ENCODE measurements at regions not wholly inside any gene's neighbourhood (a gene's known extent, or its start where the extent isn't known, plus 50 kb on each side); places are given as distances from the start of the nearest gene placed in this dataset.
"Not testable (repeated sequence)": the region's sequence is repeated elsewhere in the genome, so short reads cannot be mapped to it uniquely, and the experiment has no call there.

- Histone ChIP-seq H3K27me3 (ENCODE audit: control insufficient read depth, insufficient read depth, low read length, poor library complexity, severe bottlenecking) (no peaks in the 10 kb centered on the region), H3K4me1 (ENCODE audit: control insufficient read depth, insufficient read depth, low read length) (peaks cover 16% of the 10 kb centered on the region), H3K4me3 (ENCODE audit: low read length) (no peak overlapping the region), H3K9ac (ENCODE audit: extremely low read depth, low read length, poor library complexity, severe bottlenecking) (no peak overlapping the region), H3K9me3 (ENCODE audit: control insufficient read depth, low read length) (peaks cover 31% of the 10 kb centered on the region), H3K36me3 (ENCODE audit: control insufficient read depth, insufficient read depth, low read length) (no peaks in the 10 kb centered on the region), H3K27ac (ENCODE audit: low read depth, low read length) (no peak overlapping the region)
- no peak for DNase-seq
- H3K27me3 Mint-ChIP-seq (ENCODE audit: insufficient read depth): no peaks in the 10 kb centered on the region
- peak overlapping the region; percentile 37 for H3K27ac Mint-ChIP-seq
- 66 to 70% methylated on average over 9 to 14 of the region's 14 CpGs for WGBS, 2 experiments (ENCODE audit: insufficient coverage in 1 of 2, insufficient read length in 1 of 2)
- H3K4me3 Mint-ChIP-seq: no peak overlapping the region
- H3K9me3 Mint-ChIP-seq: peaks cover 28% of the 10 kb centered on the region
- peaks cover 13% of the 10 kb centered on the region for H3K36me3 Mint-ChIP-seq (ENCODE audit: low read depth)
- peaks cover 37% of the 10 kb centered on the region for H3K4me1 Mint-ChIP-seq
- TF ChIP-seq CTCF (conservative IDR thresholded peaks at IDR 0.05): no peak
Observed at GRCh38 chr3:197363553-197364409, 65.4 kb upstream of the DLG1 start.

- no peak overlapping the region for H3K27ac ChIP-seq (ENCODE audit: low read depth, low read length)
- Mint-ChIP-seq H3K4me3 (no peak overlapping the region), H3K9me3 (peaks cover 33% of the 10 kb centered on the region), H3K27ac (no peak overlapping the region), H3K27me3 (ENCODE audit: insufficient read depth) (no peaks in the 10 kb centered on the region), H3K4me1 (peaks cover 23% of the 10 kb centered on the region), H3K36me3 (ENCODE audit: low read depth) (peaks cover 13% of the 10 kb centered on the region)
- no peak for DNase-seq
- H3K4me1 ChIP-seq (ENCODE audit: control insufficient read depth, insufficient read depth, low read length): peaks cover 9% of the 10 kb centered on the region
- no peak overlapping the region for H3K9ac ChIP-seq (ENCODE audit: extremely low read depth, low read length, poor library complexity, severe bottlenecking)
- no peaks in the 10 kb centered on the region for H3K27me3 ChIP-seq (ENCODE audit: control insufficient read depth, insufficient read depth, low read length, poor library complexity, severe bottlenecking)
- H3K9me3 ChIP-seq (ENCODE audit: control insufficient read depth, low read length): peaks cover 31% of the 10 kb centered on the region
- no peaks in the 10 kb centered on the region for H3K36me3 ChIP-seq (ENCODE audit: control insufficient read depth, insufficient read depth, low read length)
- WGBS, 2 experiments (ENCODE audit: insufficient coverage in 1 of 2, insufficient read length in 1 of 2): 89% methylated on average over 1 to 2 of the region's 2 CpGs
- TF ChIP-seq CTCF (conservative IDR thresholded peaks at IDR 0.05): no peak
- no peak overlapping the region for H3K4me3 ChIP-seq (ENCODE audit: low read length)
Observed at GRCh38 chr3:197362081-197362480, 63.7 kb upstream of the DLG1 start.

GRCh38 chr3:197360095-197360494 is 61.7 kb upstream of the DLG1 start:
- not testable (repeated sequence) for DNase-seq; H3K27me3 Mint-ChIP-seq (ENCODE audit: insufficient read depth); H3K36me3 ChIP-seq (ENCODE audit: control insufficient read depth, insufficient read depth, low read length); H3K27me3 ChIP-seq (ENCODE audit: control insufficient read depth, insufficient read depth, low read length, poor library complexity, severe bottlenecking); H3K27ac ChIP-seq (ENCODE audit: low read depth, low read length); H3K9ac ChIP-seq (ENCODE audit: extremely low read depth, low read length, poor library complexity, severe bottlenecking); H3K27ac Mint-ChIP-seq; H3K4me3 ChIP-seq (ENCODE audit: low read length); H3K4me3 Mint-ChIP-seq
- Mint-ChIP-seq H3K9me3 (peaks cover 33% of the 10 kb centered on the region), H3K36me3 (ENCODE audit: low read depth) (peaks cover 13% of the 10 kb centered on the region), H3K4me1 (peaks cover 31% of the 10 kb centered on the region)
- WGBS, 2 experiments (ENCODE audit: insufficient coverage in 1 of 2, insufficient read length in 1 of 2): 93 to 96% methylated on average over 3 of the region's 3 CpGs
- Histone ChIP-seq H3K9me3 (ENCODE audit: control insufficient read depth, low read length) (peaks cover 31% of the 10 kb centered on the region), H3K4me1 (ENCODE audit: control insufficient read depth, insufficient read depth, low read length) (peaks cover 15% of the 10 kb centered on the region)

- not testable (repeated sequence) for DNase-seq; H3K27me3 Mint-ChIP-seq (ENCODE audit: insufficient read depth); H3K4me3 ChIP-seq (ENCODE audit: low read length); H3K9ac ChIP-seq (ENCODE audit: extremely low read depth, low read length, poor library complexity, severe bottlenecking); H3K36me3 ChIP-seq (ENCODE audit: control insufficient read depth, insufficient read depth, low read length); H3K4me3 Mint-ChIP-seq; H3K27me3 ChIP-seq (ENCODE audit: control insufficient read depth, insufficient read depth, low read length, poor library complexity, severe bottlenecking); H3K27ac Mint-ChIP-seq; H3K27ac ChIP-seq (ENCODE audit: low read depth, low read length)
- peaks cover 33% of the 10 kb centered on the region for H3K9me3 Mint-ChIP-seq
- Histone ChIP-seq H3K9me3 (ENCODE audit: control insufficient read depth, low read length) (peaks cover 31% of the 10 kb centered on the region), H3K4me1 (ENCODE audit: control insufficient read depth, insufficient read depth, low read length) (peaks cover 17% of the 10 kb centered on the region)
- 92 to 98% methylated on average over 3 of the region's 3 CpGs for WGBS, 2 experiments (ENCODE audit: insufficient coverage in 1 of 2, insufficient read length in 1 of 2)
- H3K36me3 Mint-ChIP-seq (ENCODE audit: low read depth): peaks cover 13% of the 10 kb centered on the region
- peaks cover 30% of the 10 kb centered on the region for H3K4me1 Mint-ChIP-seq
Observed at GRCh38 chr3:197359476-197359875, 61.1 kb upstream of the DLG1 start.
